Kidney (tissue), 13 donors: ENCODE measurements at regions not wholly inside any gene's neighbourhood (a gene's known extent, or its start where the extent isn't known, plus 50 kb on each side); places are given as distances from the start of the nearest gene placed in this dataset.

Experiments used
- DNase-seq, 5 donors: peaks; one replicate each; pipeline ENCODE4 v3.0.0-alpha.2; 2013 to 2020
- FAIRE-seq: peaks from 2 replicates; lab custom pipeline; 2012; peaks lifted over from hg19 to GRCh38; lab: Jason Lieb, UNC
- H3K27ac ChIP-seq, 2 donors: one replicate each; pipeline ENCODE4 v1.7.0; 2013; ENCODE audit warnings: low read depth in 2 of 2, low read length in 2 of 2, inconsistent platforms in 1 of 2
- H3K27me3 ChIP-seq: one replicate; pipeline ENCODE4 v1.7.1; 2013; ENCODE audit warnings: low read length, inconsistent platforms; ENCODE audit not compliant: control insufficient read depth, insufficient read depth
- H3K36me3 ChIP-seq, 3 donors: one replicate each; pipeline versions ENCODE4 v1.7.0 to v1.7.1; 2013; ENCODE audit warnings: low read length in 3 of 3, control low read depth in 1 of 3, inconsistent platforms in 1 of 3; ENCODE audit not compliant: insufficient read depth in 3 of 3, control insufficient read depth in 2 of 3
- H3K4me1 ChIP-seq, 3 donors: one replicate each; pipeline versions ENCODE4 v1.7.0 to v1.7.1; 2013; ENCODE audit warnings: low read length in 3 of 3, inconsistent platforms in 1 of 3, low read depth in 1 of 3; ENCODE audit not compliant: control insufficient read depth in 2 of 3, insufficient read depth in 2 of 3
- H3K4me3 ChIP-seq, 3 donors: one replicate each; pipeline versions ENCODE4 v1.7.0 to v1.8.1; 2013; ENCODE audit warnings: low read length in 3 of 3, control low read depth in 1 of 3, inconsistent platforms in 1 of 3
- H3K9ac ChIP-seq, 3 donors: one replicate each; pipeline versions ENCODE4 v1.7.0 to v1.7.1; 2013; ENCODE audit warnings: low read length in 3 of 3, control low read depth in 1 of 3, inconsistent platforms in 1 of 3
- H3K9me3 ChIP-seq, 3 donors: one replicate each; pipeline versions ENCODE4 v1.7.0 to v1.7.1; 2013; ENCODE audit warnings: low read length in 3 of 3, control low read depth in 1 of 3, inconsistent platforms in 1 of 3; ENCODE audit not compliant: control insufficient read depth in 2 of 3, insufficient read depth in 1 of 3
- CTCF ChIP-seq: IDR thresholded peaks from 3 replicates; pipeline ENCODE4 v1.5.1; 2012; ENCODE audit warnings: mild to moderate bottlenecking, moderate library complexity, borderline replicate concordance; ENCODE audit not compliant: insufficient read depth; ENCODE audit errors: extremely low read depth
- intact Hi-C: fragments of 100-400 bp; cut with DNase I; formaldehyde crosslinking; loops from one replicate; pipeline ENCODE4 v1.11.1; 2022
- donor health status: control.
- donor health status: control.
- donor health status: control.
- donor health status: control.
- donor health status: control.
- donor health status: DM: yes; HTN: yes; CAD: no.
- donor health status: Normal renal cell carcinoma (clear cell type).

DNA sequence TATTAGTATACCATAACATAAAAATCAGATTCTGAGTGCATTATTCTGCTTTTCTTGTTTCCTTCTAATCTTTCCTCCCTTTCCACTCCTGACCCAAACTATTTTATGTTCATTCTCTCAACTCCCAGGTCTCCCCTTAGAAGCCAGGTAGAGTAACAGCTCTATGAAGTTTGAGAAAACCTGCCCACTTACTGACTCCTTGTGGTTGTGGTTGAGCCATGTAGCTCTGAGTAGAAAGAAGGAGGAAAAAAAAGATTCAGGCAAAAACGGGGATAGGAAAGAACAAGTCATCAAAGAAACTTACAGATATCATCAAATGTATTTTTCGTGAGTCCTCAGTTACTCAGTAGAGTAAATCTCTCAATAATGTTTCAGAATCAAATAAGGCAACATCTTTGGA lies 216.7 kb downstream of the PMP22 start:
- Histone ChIP-seq H3K4me3 (no peak overlapping the region), H3K27me3 (no peaks in the 10 kb centered on the region), H3K9me3 (no peaks in the 10 kb centered on the region), H3K9ac (no peak overlapping the region), H3K4me1 (no peaks in the 10 kb centered on the region), H3K36me3 (no peaks in the 10 kb centered on the region), H3K27ac (no peak overlapping the region)
- DNase-seq (no peak), FAIRE-seq (no peak)
- intact Hi-C loops, result no loop called here
- no peak for TF ChIP-seq CTCF

DNA sequence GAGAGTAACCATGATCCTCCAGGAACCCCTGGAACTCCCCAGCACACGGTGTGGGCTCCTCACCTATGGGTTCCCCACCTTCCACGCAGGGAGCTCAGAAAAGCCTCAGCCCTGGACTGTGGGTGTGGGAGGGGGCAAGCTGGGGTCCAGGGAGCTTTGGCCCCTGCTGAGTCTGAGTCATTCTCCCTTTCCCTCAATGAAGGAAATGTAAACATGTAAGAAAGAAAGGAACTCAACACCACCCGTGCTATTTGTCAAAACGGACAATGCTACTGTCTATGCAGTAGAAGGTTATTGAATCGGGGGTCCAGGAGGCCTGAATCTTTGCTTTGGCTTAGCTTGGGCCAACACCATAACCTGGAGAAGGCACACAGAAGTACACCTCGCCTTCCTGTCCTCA lies 222.8 kb downstream of the PMP22 start:
- intact Hi-C loops, result no loop called here
- Histone ChIP-seq H3K4me3 (no peak overlapping the region), H3K9ac (no peak overlapping the region), H3K9me3 (no peaks in the 10 kb centered on the region), H3K36me3 (no peaks in the 10 kb centered on the region), H3K27me3 (no peaks in the 10 kb centered on the region), H3K4me1 (no peaks in the 10 kb centered on the region), H3K27ac (no peak overlapping the region)
- no peak for FAIRE-seq
- no peak for TF ChIP-seq CTCF
- no peak for DNase-seq

- no peak for FAIRE-seq
- Histone ChIP-seq H3K9me3 (no peaks in the 10 kb centered on the region), H3K4me1 (no peaks in the 10 kb centered on the region), H3K4me3 (no peak overlapping the region), H3K9ac (no peak overlapping the region), H3K36me3 (no peaks in the 10 kb centered on the region), H3K27ac (no peak overlapping the region), H3K27me3 (no peaks in the 10 kb centered on the region)
- intact Hi-C loops, result no loop called here
- no peak for DNase-seq
- no peak for TF ChIP-seq CTCF
These were observed 225.8 kb downstream of the PMP22 start for GRCh38 chr17:15039366-15039765.

DNA sequence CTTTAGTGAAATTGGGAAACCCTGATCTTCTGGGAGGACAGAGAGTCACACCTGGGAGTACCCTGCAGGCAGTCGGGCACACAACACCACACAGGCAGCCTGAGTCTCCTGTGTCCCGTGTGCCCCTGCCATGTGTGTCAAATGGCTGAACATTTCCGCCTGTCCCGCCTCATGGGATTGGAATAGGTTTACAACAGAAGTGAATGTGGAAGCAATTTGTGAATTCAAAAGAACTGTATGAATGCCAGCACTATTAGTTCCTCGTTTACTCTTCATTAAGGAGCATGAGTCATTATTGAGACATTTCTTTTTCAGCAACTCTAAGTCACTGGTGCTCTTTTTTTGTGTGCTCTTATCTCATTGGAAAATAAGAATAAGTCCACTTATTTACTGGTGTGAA lies 226.5 kb downstream of the PMP22 start:
- Histone ChIP-seq H3K36me3 (no peaks in the 10 kb centered on the region), H3K9ac (no peak overlapping the region), H3K9me3 (no peaks in the 10 kb centered on the region), H3K27me3 (no peaks in the 10 kb centered on the region), H3K4me3 (no peak overlapping the region), H3K4me1 (no peaks in the 10 kb centered on the region), H3K27ac (no peak overlapping the region)
- FAIRE-seq (no peak), DNase-seq (no peak)
- TF ChIP-seq CTCF, result no peak
- intact Hi-C loops, result no loop called here
